Panc1 (cell line): ENCODE measurements at regions not wholly inside any gene's neighbourhood (a gene's known extent, or its start where the extent isn't known, plus 50 kb on each side); places are given as distances from the start of the nearest gene placed in this dataset.

Experiments
- ATAC-seq: fragments of 200-7000 bp; cut with Tn5 transposase; 2 replicates; pipeline ENCODE4 v1.9.1; 2020; ENCODE audit warnings: mild to moderate bottlenecking, moderate library complexity
- BruUV-seq: library from RNA; stranded (reverse); fragments of 400-500 nt; replicated peaks from 2 replicates; lab custom pipeline; 2021; lab: Mats Ljungman, UMichigan
- CTCF ChIA-PET: fragments of 300-600 bp; sonication (Branson Sonifier 250); formaldehyde crosslinking; loops from one replicate; lab custom pipeline; 2022; ENCODE audit warnings: antibody characterized with exemption; lab: Charles Lee
- POLR2A ChIA-PET: fragments of 300-600 bp; sonication (Branson Sonifier 250); formaldehyde crosslinking; loops from one replicate; lab custom pipeline; 2022; ENCODE audit warnings: antibody characterized with exemption; lab: Charles Lee
- DNase-seq: peaks from one replicate; pipeline ENCODE4 v3.0.0-alpha.2; 2010; ENCODE audit warnings: low read depth, low spot score
- H3K27ac ChIP-seq: 2 replicates; pipeline ENCODE4 v1.5.1; 2011; ENCODE audit warnings: mild to moderate bottlenecking, low read length, inconsistent platforms
- H3K27me3 ChIP-seq: fragments of 200-500 bp; sonication (Bioruptor generic); 2 replicates; pipeline ENCODE4 v1.6.0; 2014; ENCODE audit warnings: low read length, inconsistent platforms; ENCODE audit not compliant: control insufficient read depth, insufficient read depth
- H3K36me3 ChIP-seq: fragments of 200-500 bp; sonication (Bioruptor generic); 2 replicates; pipeline ENCODE4 v1.5.1; 2014; ENCODE audit warnings: inconsistent platforms, mild to moderate bottlenecking, low read length, moderate library complexity; ENCODE audit not compliant: control insufficient read depth, insufficient read depth
- H3K4me1 ChIP-seq: 2 replicates; pipeline ENCODE4 v1.5.1; 2011; ENCODE audit warnings: inconsistent platforms, mild to moderate bottlenecking, low read length, moderate library complexity; ENCODE audit not compliant: control insufficient read depth, insufficient read depth
- H3K4me3 ChIP-seq, 2 experiments: 2 replicates each; pipeline ENCODE4 v1.5.1; 2011 to 2012; ENCODE audit warnings: low read depth in 2 of 2, low read length in 2 of 2, mild to moderate bottlenecking in 2 of 2, inconsistent platforms in 1 of 2, moderate library complexity in 1 of 2
- H3K9me3 ChIP-seq: fragments of 200-500 bp; sonication (Bioruptor generic); 2 replicates; pipeline ENCODE4 v1.5.1; 2014; ENCODE audit warnings: low read depth, mild to moderate bottlenecking, inconsistent platforms, low read length, moderate library complexity; ENCODE audit not compliant: control insufficient read depth, insufficient read depth
- POLR2AphosphoS5 ChIP-seq: IDR thresholded peaks from 2 replicates; pipeline ENCODE4 v1.6.1; 2012; ENCODE audit warnings: mild to moderate bottlenecking, low read depth, low read length, moderate library complexity
- SIN3A ChIP-seq: IDR thresholded peaks from 2 replicates; pipeline ENCODE4 v1.6.1; 2012; ENCODE audit warnings: low read depth, mild to moderate bottlenecking, low read length, moderate library complexity, borderline replicate concordance; ENCODE audit not compliant: insufficient read depth
- TCF7L2 ChIP-seq: IDR thresholded peaks from 2 replicates; pipeline ENCODE4 v1.6.1; 2011; ENCODE audit warnings: mild to moderate bottlenecking, low read depth, low read length, inconsistent platforms
- in situ Hi-C: cut with HindIII; loops from 2 replicates; pipeline ENCODE4 v1.10.0; 2016; ENCODE audit warnings: low sequenced_read_pairs, low pct_unique_long_range_greater_than_20kb
- intact Hi-C: fragments of 100-400 bp; cut with micrococcal nuclease; formaldehyde crosslinking; loops from one replicate; pipeline ENCODE4 v1.10.0; 2022; ENCODE audit not compliant: unreplicated experiment
- TF ChIP-seq, protein P1 (sequence below), 2 experiments: IDR thresholded peaks; 2 replicates each; pipeline ENCODE4 v1.6.1; 2011 to 2012; ENCODE audit warnings: low read depth in 2 of 2, control low read depth in 1 of 2, low read length in 1 of 2, mild to moderate bottlenecking in 1 of 2, moderate library complexity in 1 of 2; ENCODE audit not compliant: insufficient read depth in 1 of 2
- TF ChIP-seq, protein P2 (sequence below): fragments of 450-650 bp; IDR thresholded peaks from 2 replicates; pipeline ENCODE4 v1.5.1; 2017; ENCODE audit warnings: mild to moderate bottlenecking

DNA sequence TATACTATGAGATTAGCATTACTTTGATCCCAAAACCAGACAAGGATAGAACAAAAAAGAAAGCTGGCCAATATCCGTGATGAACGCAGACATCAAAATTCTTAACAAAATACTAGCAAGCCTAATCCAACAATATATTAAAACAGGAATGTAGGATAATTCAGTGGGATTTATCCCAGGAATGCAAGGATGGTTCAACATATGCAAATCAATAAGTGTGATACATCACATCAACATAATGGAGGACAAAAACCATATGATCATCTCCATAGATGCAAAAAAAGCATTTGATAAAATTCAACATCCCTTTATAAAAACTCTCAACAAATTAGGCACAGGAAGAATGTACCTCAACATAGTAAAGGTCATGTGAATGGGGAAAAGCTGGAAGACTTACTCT is 158.5 kb downstream of the KCNE4 start:
- POLR2A ChIA-PET = no interaction called here
- intact Hi-C loops = no loop called here
- no peak for TF ChIP-seq TCF7L2
- TF ChIP-seq, protein P1, sequence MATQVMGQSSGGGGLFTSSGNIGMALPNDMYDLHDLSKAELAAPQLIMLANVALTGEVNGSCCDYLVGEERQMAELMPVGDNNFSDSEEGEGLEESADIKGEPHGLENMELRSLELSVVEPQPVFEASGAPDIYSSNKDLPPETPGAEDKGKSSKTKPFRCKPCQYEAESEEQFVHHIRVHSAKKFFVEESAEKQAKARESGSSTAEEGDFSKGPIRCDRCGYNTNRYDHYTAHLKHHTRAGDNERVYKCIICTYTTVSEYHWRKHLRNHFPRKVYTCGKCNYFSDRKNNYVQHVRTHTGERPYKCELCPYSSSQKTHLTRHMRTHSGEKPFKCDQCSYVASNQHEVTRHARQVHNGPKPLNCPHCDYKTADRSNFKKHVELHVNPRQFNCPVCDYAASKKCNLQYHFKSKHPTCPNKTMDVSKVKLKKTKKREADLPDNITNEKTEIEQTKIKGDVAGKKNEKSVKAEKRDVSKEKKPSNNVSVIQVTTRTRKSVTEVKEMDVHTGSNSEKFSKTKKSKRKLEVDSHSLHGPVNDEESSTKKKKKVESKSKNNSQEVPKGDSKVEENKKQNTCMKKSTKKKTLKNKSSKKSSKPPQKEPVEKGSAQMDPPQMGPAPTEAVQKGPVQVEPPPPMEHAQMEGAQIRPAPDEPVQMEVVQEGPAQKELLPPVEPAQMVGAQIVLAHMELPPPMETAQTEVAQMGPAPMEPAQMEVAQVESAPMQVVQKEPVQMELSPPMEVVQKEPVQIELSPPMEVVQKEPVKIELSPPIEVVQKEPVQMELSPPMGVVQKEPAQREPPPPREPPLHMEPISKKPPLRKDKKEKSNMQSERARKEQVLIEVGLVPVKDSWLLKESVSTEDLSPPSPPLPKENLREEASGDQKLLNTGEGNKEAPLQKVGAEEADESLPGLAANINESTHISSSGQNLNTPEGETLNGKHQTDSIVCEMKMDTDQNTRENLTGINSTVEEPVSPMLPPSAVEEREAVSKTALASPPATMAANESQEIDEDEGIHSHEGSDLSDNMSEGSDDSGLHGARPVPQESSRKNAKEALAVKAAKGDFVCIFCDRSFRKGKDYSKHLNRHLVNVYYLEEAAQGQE (IDR thresholded peaks at IDR 0.05; ENCODE audit: insufficient read depth in 1 of 2, low read depth in 2 of 2, low read length in 1 of 2) = no peak
- TF ChIP-seq, protein P2, sequence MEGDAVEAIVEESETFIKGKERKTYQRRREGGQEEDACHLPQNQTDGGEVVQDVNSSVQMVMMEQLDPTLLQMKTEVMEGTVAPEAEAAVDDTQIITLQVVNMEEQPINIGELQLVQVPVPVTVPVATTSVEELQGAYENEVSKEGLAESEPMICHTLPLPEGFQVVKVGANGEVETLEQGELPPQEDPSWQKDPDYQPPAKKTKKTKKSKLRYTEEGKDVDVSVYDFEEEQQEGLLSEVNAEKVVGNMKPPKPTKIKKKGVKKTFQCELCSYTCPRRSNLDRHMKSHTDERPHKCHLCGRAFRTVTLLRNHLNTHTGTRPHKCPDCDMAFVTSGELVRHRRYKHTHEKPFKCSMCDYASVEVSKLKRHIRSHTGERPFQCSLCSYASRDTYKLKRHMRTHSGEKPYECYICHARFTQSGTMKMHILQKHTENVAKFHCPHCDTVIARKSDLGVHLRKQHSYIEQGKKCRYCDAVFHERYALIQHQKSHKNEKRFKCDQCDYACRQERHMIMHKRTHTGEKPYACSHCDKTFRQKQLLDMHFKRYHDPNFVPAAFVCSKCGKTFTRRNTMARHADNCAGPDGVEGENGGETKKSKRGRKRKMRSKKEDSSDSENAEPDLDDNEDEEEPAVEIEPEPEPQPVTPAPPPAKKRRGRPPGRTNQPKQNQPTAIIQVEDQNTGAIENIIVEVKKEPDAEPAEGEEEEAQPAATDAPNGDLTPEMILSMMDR = no peak
- TF ChIP-seq POLR2AphosphoS5 = no peak
- no peak for TF ChIP-seq SIN3A
- 0 out of 2 replicates have a peak, but pooled peaks cover 5% of the 10 kb centered on the region for H3K9me3 ChIP-seq
- DNase-seq (no peak), ATAC-seq (no peak)
- no peak overlapping the region for H3K4me3 ChIP-seq
- no TSS peak for BruUV-seq
- in situ Hi-C loops = no loop called here
- no peaks in the 10 kb centered on the region for H3K27me3 ChIP-seq
- no peaks in the 10 kb centered on the region for H3K36me3 ChIP-seq
- no peak overlapping the region for H3K27ac ChIP-seq
- H3K4me1 ChIP-seq = no peaks in the 10 kb centered on the region
- CTCF ChIA-PET = no interaction called here

DNA sequence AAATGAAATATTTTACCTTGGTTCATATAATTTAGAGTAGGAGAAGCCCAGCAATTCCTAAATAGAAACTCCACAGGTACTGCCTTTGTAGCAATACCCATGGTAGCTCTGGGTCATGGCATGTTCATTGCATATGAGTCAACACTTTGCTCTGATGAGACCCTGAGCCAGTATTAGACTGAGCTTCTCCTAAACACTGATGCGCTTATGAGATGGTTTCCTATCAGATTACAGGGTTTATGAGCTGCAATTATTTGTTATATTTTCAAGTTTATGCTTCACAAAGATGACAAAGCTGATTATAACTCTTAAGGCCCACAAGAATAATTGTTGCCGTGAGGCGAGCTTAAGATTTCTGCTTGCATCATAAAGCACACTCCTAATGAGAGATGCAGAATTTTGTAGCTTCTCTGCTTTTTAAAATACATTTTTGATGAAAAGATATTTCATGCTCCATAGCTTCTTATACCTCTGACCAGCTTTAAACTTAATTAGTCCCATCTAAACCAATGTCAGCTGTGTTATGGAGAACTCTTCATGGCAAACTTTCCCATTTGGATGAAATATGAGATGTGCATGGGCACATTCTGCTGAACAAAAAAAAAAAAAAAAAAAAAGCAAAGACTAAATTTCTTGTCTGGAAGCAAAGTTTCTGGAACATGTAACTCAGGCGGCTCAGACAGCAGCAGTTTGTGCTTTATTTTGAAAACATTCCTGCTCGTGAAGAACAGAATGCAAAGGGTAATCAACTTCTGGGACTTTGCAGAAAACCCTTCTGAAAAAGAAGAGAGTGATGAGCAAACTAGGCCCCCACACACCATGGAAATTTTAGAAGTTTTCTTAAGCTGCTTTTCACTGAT is 162.6 kb downstream of the KCNE4 start:
- ChIA-PET POLR2A (interaction anchor here (0.7 kb wide), 1 partner anchor 92 kb away, joined by 20 read pairs; no protein-coding TSS in a partner anchor), CTCF (no interaction called here)
- TF ChIP-seq, protein P2 = no peak
- TF ChIP-seq POLR2AphosphoS5 (no peak), TCF7L2 (no peak), SIN3A (no peak)
- TF ChIP-seq, protein P1 (IDR thresholded peaks at IDR 0.05; ENCODE audit: insufficient read depth in 1 of 2, low read depth in 2 of 2, low read length in 1 of 2) = no peak
- BruUV-seq = no TSS peak
- intact Hi-C loops = no loop called here
- Histone ChIP-seq H3K4me3 (no peak overlapping the region), H3K9me3 (no peaks in the 10 kb centered on the region), H3K27ac (no peak overlapping the region), H3K4me1 (no peaks in the 10 kb centered on the region), H3K27me3 (no peaks in the 10 kb centered on the region), H3K36me3 (no peaks in the 10 kb centered on the region)
- no peak for DNase-seq
- no peak for ATAC-seq
- in situ Hi-C loops = no loop called here
